ENCODE measurements at regions not wholly inside any gene's neighbourhood (a gene's known extent, or its start where the extent isn't known, plus 50 kb on each side); places are given as distances from the start of the nearest gene placed in this dataset.
A peak's percentile ranks its signal among the peaks of the same experiment; 100 is the strongest.

- Histone ChIP-seq H3K36me3 (ENCODE audit: control insufficient read depth in 4 of 4, insufficient read depth in 3 of 4, low read depth in 1 of 4, low read length in 3 of 4) (no peaks in the 10 kb centered on the region), H3K27ac (ENCODE audit: low read depth in 1 of 2, low read length in 2 of 2) (no peak overlapping the region), H3K27me3 (ENCODE audit: control insufficient read depth in 4 of 4, insufficient read depth in 4 of 4, low read length in 3 of 4) (peaks cover 0 to 7% (median 0%) of the 10 kb centered on the region in 4 donors), H3K9ac (ENCODE audit: low read depth in 1 of 2, low read length in 2 of 2) (no peak overlapping the region), H3K9me3 (ENCODE audit: control insufficient read depth in 4 of 4, low read length in 3 of 4) (no peaks in the 10 kb centered on the region), H3K4me1 (ENCODE audit: control insufficient read depth in 4 of 4, insufficient read depth in 4 of 4, low read length in 3 of 4) (no peaks in the 10 kb centered on the region), H3K4me3 (ENCODE audit: low read depth in 1 of 3, low read length in 3 of 3) (peak overlapping the region in 1 of 3 donors; percentile 7)
- DNase-seq (ENCODE audit: low spot score), result no peak
- TF ChIP-seq HNF4A (conservative IDR thresholded peaks at IDR 0.05) (no peak), JUND (IDR thresholded peaks at IDR 0.05) (peak in 1 of 2 donors; percentile 44)
- 82% methylated on average over 14 of the region's 14 CpGs for WGBS
Measured at GRCh38 chr5:115068239-115069086, 101.2 kb downstream of the TRIM36 start.

DNA sequence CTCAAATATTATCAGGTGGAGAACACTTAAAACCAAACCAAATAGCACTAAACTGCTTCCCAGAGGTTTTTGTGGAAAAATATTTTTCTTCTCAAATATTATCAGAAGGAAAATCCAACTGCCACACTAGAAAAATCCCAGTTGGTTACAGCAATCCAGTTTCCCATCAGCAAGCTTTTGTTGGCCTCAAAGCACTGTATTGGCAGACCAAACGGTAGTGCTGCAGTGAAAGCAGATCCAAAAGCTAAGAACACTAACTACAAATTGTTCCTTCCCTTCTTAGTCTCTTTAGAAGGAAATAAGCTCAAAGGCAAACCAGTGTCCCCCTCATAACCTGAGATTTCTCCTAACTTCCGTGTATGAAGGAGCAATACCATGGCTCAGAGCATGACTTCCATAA, 105.3 kb downstream of the TRIM36 start:
- H3K27ac ChIP-seq (ENCODE audit: low read depth in 1 of 2, low read length in 2 of 2), result no peak overlapping the region
- no peaks in the 10 kb centered on the region for H3K9me3 ChIP-seq (ENCODE audit: control insufficient read depth in 4 of 4, low read length in 3 of 4)
- TF ChIP-seq FOXA2 (IDR thresholded peaks at IDR 0.05) (no peak), REST (IDR thresholded peaks at IDR 0.05) (no peak), YY1 (IDR thresholded peaks at IDR 0.05) (no peak), EGR1 (IDR thresholded peaks at IDR 0.05; ENCODE audit: low read depth in 2 of 2) (no peak), FOXA1 (IDR thresholded peaks at IDR 0.05) (no peak), TAF1 (conservative IDR thresholded peaks at IDR 0.05) (no peak), GABPA (IDR thresholded peaks at IDR 0.05 in 1 of 2, conservative IDR thresholded peaks at IDR 0.05 in 1 of 2) (no peak), SP1 (IDR thresholded peaks at IDR 0.05) (no peak), RAD21 (IDR thresholded peaks at IDR 0.05) (no peak), NR2F2 (IDR thresholded peaks at IDR 0.05) (no peak), HNF4G (IDR thresholded peaks at IDR 0.05) (no peak), HNF4A (conservative IDR thresholded peaks at IDR 0.05) (no peak), JUND (IDR thresholded peaks at IDR 0.05) (no peak), RXRA (IDR thresholded peaks at IDR 0.05) (no peak), ZBTB33 (IDR thresholded peaks at IDR 0.05) (no peak)
- TF ChIP-seq, protein P1, sequence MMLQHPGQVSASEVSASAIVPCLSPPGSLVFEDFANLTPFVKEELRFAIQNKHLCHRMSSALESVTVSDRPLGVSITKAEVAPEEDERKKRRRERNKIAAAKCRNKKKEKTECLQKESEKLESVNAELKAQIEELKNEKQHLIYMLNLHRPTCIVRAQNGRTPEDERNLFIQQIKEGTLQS (IDR thresholded peaks at IDR 0.05), result no peak
- TF ChIP-seq, protein P2, sequence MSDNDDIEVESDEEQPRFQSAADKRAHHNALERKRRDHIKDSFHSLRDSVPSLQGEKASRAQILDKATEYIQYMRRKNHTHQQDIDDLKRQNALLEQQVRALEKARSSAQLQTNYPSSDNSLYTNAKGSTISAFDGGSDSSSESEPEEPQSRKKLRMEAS (IDR thresholded peaks at IDR 0.05), result no peak
- TF ChIP-seq, protein P3, sequence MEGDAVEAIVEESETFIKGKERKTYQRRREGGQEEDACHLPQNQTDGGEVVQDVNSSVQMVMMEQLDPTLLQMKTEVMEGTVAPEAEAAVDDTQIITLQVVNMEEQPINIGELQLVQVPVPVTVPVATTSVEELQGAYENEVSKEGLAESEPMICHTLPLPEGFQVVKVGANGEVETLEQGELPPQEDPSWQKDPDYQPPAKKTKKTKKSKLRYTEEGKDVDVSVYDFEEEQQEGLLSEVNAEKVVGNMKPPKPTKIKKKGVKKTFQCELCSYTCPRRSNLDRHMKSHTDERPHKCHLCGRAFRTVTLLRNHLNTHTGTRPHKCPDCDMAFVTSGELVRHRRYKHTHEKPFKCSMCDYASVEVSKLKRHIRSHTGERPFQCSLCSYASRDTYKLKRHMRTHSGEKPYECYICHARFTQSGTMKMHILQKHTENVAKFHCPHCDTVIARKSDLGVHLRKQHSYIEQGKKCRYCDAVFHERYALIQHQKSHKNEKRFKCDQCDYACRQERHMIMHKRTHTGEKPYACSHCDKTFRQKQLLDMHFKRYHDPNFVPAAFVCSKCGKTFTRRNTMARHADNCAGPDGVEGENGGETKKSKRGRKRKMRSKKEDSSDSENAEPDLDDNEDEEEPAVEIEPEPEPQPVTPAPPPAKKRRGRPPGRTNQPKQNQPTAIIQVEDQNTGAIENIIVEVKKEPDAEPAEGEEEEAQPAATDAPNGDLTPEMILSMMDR (IDR thresholded peaks at IDR 0.05; ENCODE audit: low read depth, low read length, missing input control), result no peak
- H3K4me3 ChIP-seq (ENCODE audit: low read depth in 1 of 3, low read length in 3 of 3), result no peak overlapping the region
- WGBS, result 80% methylated on average over 2 of the region's 2 CpGs
- no peaks in the 10 kb centered on the region for H3K4me1 ChIP-seq (ENCODE audit: control insufficient read depth in 4 of 4, insufficient read depth in 4 of 4, low read length in 3 of 4)
- no peak for DNase-seq (ENCODE audit: low spot score)
- no peak overlapping the region for H3K9ac ChIP-seq (ENCODE audit: low read depth in 1 of 2, low read length in 2 of 2)
- no peaks in the 10 kb centered on the region for H3K36me3 ChIP-seq (ENCODE audit: control insufficient read depth in 4 of 4, insufficient read depth in 3 of 4, low read depth in 1 of 4, low read length in 3 of 4)
- no peaks in the 10 kb centered on the region for H3K27me3 ChIP-seq (ENCODE audit: control insufficient read depth in 4 of 4, insufficient read depth in 4 of 4, low read length in 3 of 4)

Measured in liver (tissue), 8 donors.